Fibroblast of upper back skin (primary cell): ENCODE measurements at regions not wholly inside any gene's neighbourhood (a gene's known extent, or its start where the extent isn't known, plus 50 kb on each side); places are given as distances from the start of the nearest gene placed in this dataset.
A peak's percentile ranks its signal among the peaks of the same experiment; 100 is the strongest.

Source experiments
- DNase-seq: peaks from one replicate; pipeline ENCODE4 v3.0.0-alpha.2; 2013

DNA sequence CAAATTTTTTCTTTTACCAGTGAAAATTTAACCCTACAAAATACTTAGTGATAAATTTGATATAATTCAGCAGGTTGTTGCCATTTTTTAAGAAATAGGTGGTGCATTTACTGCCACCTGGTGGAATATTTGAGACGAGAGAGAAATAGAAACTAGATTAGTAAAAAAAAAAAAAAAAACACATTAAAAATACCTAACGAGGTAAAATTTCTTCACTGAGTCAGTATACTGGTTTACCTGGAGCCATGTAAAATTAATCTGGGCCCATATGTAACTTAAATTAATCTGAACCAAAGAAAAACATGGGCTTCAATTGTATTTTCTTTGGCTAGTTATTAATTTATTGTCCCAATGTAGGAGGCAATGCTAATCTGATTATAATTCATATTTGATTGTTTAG is 520.8 kb downstream of the EPM2A start:
- peak; percentile 40 for DNase-seq

GRCh38 chr6:145224450-145224849 is 510.9 kb downstream of the EPM2A start:
- no peak for DNase-seq

- no peak for DNase-seq
Observed at GRCh38 chr6:145225500-145225899, 509.8 kb downstream of the EPM2A start.

DNA sequence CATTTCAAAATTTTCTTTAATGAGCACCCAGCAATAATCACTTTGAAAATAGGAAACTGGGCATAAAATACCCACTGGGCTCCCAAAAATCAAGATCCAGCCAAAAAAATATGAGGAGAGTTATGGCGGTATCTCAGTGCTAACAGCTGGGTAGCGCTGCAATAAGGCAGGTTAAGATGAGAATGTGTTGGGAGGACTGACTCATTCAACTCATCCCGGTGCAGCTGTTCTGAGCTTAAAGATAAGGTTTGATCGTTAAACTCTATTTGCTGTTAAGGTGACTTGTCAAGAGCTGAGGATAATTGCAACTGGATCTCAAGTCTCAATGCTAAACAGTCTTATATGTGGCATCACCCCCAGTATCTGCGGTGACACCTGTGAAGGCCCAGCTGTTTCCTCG is 507.7 kb downstream of the EPM2A start:
- DNase-seq, result no peak

DNA sequence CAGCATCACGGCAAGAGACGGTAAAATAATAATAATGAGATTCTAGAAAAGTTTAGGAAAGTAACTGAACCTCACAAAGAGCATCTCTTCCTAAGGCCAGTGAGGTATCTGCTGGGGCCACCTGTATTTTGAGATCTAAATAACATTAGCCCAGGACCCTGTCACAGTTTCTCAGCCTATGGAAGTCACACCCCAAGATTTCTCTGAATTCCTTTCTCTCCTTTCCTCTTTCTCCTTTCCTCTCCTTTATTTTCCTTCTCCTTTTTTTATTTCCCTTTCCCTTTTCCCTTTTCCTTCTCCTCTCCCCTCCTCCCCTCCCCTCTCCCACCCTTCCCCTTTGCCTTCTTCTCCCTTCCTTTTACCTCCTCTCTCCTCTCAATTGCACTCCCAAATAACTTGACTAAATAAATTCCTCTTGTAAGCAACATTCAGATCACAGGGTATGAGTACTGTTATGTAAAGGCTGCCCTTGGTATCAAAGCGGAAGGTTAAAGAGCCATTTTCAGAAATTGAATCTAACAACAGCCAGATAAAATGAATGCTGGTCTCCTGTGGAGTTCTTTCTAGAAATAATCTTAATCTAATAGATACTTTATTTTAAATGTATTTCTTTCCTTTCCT is 506.2 kb downstream of the EPM2A start:
- no peak for DNase-seq

DNA sequence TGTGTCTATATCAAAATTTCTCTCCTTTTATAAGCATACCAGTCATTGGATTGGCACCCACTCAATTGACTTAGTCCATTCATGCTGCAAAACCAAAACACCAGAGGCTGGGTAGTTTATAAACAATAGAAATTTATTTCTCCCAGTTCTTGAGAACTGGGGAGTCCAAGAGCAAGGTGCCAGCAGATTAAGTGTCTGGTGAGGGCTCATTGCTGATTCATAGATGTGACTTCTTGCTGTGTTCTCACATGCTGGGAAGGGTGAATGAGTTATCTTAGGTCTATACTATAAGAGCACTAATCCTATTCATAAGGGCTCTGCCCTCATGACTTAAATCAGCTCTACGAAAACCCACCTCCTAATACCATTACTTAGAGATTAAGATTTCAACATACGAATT is 501.4 kb downstream of the EPM2A start:
- DNase-seq, result no peak

DNA sequence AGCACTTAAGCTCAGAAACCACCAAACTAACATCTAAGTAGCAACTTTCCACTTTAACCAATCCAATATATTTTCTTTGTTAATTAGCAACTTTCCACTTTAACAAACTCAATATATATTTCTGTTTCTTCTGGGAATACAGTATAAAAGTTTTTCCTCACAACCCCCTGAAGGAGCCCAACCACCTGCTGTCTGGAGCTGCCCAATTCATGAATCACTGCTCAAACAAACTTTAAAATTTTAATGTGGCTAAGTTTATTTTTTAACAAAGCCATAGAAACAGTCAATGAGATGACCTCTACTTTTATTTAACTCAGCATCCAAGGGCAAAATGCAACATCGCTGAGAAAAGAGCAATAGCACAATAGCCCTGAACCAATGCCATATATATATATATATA is 500.1 kb downstream of the EPM2A start:
- no peak for DNase-seq

GRCh38 chr6:145238787-145239186 is 496.5 kb downstream of the EPM2A start:
- no peak for DNase-seq

GRCh38 chr6:145241039-145241438 is 494.3 kb downstream of the EPM2A start:
- peak; percentile 69 for DNase-seq

DNA sequence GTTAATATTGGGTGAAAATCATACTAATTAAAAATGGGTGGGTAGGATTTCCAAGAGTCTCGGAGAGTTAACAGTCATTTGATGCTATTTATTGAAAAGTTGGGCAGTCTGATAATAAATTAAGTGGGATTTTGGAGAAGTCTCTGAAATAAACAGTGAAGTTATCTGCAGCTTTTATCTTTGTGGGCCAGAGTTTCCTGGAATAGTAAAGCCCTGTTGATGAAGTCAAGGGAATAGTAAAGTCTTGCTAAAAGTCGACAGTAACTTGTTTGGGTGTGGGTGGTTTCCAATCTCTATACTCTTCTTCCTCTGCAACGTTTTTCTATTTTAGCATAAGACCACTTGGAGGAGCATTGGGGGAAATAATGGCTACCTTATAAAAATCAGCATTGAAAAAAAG is 493.6 kb downstream of the EPM2A start:
- DNase-seq, result no peak

- DNase-seq, result no peak
Observed at GRCh38 chr6:145244349-145245100, 490.8 kb downstream of the EPM2A start.

DNA sequence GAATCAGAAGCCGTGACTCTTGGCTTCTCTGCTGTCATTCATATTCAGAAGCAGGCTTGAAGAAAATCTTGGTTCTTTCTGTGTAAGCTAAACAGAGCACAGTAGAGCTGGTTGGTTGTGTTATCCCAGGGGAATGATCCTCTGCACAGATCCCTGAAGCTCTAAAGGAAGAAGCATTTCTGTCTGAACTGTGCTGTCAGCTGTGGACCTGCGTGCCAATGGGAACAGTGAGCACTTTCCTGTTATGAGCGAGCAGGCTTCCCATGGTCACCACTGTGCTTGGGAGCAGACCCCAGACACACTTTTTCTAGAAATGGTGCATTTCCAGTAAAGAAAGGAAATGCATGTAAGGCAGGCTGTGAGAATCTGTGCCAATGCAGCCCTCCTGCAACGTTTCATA is 490.2 kb downstream of the EPM2A start:
- peak; percentile 23 for DNase-seq

DNA sequence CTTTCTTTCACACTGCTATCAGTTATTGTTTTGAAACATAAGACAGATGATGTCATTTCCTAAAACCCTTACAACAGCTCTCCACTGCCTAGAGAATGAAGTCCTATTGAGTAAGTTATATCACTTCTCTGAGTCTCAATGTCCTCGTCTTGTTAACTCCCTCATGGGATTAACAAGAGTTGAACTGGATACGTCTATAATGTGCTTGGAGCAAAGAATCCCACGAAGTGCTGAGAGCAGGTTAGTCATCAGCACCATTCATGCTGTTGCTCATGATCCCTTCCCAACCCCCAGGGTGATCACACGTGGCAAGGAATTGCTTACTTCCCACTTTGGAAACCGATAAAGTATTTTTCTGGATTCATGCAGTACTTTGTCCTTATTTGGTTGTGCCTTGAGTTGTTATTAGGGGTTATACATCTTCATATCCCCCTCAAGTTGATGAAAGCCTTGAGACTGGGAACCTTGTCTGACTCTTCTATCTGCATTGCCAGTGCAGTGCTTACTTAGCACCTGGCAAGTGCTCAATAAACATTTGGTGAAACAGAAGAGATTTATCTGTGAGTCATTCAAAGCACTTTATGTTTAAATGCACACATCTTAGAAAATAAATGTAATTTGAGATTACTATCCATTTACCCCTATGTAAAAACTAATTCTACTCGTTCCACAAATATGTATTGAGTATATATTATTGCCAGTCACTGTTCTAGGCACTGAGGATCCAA is 487.5 kb downstream of the EPM2A start:
- peak; percentile 93 for DNase-seq

DNA sequence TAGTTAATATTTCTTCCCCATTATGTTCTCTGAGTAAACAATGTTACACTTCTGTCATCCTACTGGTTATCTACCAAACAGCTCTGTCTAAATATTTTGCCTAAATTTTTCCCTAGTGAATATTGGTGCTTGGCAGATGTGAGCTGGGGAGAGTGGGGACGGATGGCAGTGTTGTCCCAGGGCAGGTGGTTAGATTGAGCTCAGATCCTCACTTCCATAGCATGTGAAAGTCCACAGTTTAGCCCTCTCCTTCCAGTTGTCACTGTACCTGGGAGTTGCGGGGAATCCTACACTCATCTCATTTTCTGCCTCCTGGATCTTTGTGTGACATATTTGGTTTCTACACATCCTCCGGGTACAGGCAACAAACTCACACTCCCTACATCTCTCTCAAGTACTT is 484.9 kb downstream of the EPM2A start:
- no peak for DNase-seq

DNA sequence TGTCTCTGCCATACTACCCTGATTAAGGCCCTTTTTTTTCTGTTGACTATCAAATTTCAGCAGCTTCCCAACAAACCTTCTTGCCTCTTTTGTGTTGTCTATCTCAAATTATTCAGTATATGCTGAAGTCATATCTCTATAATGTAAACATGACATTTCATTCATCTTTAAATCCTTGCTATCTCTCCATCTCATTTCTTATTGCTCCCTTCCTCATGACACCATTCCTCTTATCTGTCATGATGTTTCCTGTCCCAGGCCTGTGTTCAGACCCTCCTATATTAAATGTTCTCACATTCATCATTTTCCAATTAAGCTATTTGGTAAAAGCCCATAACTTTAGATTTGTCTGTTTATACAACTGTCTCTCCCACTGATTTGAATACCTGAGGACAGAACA is 482.6 kb downstream of the EPM2A start:
- no peak for DNase-seq

DNA sequence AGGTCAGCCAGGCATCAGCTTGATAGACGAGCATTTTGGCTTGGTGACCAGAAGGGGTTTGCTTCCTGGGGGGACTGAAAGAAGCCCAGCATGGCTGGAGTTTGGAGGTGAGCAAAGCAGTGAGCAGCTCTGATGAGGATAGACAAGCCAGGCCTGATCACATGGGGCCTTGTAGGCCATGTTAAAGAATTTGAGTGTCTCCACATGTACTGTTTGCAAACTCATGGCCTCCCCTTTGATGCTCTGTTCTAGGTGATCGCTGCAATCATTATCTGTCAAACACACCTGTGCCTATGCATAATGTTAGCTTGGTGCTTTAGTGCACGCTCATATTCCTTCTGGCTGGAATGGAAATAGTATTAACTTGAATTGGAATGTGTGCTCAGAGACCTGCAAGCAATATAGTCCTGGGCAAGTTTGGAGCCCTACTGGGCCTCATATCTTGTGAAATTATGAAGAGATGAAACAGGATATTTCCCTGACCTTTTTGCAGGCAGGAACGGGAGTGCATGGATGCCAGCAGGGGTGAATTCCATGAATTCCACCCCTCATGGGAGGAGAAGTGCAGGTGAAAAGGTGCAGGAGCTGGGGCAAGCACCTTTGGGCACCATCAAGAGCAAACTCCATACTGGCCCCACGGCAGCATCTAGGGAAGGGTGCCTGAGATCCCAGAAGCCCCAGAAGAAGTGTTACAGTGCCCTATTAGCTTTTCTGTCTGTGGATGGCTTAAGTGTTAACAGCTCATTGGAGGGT is 480.5 kb downstream of the EPM2A start:
- no peak for DNase-seq

DNA sequence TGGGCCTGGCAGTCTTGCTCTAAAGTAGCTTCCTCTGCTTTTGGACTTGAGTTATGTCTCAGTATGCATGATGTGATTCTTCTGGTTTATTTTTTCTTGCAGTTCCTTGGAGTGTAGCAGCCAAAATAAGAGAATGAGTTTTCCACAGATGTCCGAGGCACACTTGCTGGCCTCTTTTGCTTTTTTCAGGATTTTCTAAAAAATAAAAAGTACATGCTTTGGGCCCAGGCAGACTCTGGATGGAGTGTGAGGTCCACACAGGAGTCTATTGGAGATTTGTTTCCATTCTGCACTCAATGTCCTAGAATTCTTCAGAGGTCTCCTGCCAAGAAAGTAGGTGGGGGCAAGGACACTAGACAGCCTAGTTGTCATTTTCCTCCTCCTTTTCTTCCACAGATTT is 477.6 kb downstream of the EPM2A start:
- no peak for DNase-seq

DNA sequence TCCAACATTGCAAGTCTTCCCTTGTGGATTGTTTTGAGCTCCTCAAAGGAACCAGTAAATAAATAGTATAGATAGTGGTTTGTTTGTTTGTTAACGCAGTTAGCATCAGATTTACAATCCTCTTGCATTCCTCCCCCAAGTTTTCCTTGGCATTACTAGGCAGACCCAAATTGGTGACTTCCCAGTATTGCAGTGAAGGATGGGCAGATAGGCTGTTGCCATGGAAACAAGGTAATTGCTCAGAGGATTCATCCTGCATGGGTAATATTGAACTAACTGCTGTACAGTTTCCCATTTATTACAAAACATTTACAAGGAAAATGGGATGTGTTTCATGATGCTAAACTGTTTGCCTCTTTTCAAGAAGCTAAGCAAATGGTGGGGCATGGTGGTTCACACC is 477.2 kb downstream of the EPM2A start:
- DNase-seq, result no peak

- peak; percentile 16 for DNase-seq
Observed at GRCh38 chr6:145260484-145261175, 474.7 kb downstream of the EPM2A start.

DNA sequence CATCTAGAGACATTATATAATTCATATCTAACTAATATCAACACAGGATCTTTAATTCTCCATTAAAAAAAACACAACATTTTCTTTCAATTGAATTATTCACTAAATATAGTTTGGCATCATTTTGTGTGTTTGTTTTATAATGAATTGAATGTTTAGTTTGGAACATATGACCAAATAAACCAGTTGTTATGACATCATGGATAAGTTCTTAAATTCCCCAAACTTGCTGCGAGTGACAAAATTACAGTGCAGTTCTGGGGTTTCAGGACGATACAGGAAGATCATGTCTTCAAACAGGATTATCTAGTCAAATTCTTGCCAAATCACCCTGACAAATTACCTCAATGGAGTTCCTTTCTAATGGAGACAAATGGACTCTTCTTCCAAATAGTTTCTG is 473.6 kb downstream of the EPM2A start:
- DNase-seq, result no peak

DNA sequence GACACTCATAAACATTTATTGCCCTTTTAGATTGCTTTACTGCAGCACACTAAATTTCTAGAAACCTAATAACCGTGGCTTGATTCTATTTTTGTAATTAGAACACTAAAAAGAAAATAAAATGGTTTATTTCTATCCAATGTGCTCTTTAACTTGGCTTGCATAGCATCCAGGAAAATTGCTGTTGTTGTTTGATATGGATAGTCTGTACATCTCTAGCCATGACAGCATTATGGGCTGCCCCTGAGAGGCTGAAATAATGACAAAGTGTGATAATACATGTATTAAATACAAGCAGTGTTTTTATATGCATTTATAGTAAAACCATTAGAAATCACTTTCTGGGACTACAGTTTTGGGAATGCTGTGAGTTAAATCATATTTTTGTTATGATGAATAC is 472.5 kb downstream of the EPM2A start:
- DNase-seq, result no peak

DNA sequence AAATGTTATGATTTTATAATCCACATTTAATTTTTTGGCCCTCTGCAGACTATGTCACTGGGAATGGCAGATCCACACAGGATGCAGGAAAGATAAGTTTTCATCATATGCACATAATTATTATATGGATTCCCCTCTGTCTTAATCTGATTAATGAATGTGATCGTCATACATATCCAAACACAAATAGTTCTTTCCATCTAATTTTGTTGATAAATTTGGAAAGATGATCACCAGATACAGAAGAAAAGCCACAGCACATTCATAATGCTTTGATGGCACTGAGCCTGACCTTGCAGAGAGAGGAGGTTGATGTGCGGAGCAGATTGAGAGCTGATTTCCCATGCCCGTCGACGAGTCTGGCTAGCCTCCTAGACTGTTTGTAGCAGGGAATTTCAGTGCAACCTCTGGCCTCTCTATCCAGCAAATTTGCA is 471.5 kb downstream of the EPM2A start:
- DNase-seq, result no peak
